ENCODE measurements at regions not wholly inside any gene's neighbourhood (a gene's known extent, or its start where the extent isn't known, plus 50 kb on each side); places are given as distances from the start of the nearest gene placed in this dataset.

DNA sequence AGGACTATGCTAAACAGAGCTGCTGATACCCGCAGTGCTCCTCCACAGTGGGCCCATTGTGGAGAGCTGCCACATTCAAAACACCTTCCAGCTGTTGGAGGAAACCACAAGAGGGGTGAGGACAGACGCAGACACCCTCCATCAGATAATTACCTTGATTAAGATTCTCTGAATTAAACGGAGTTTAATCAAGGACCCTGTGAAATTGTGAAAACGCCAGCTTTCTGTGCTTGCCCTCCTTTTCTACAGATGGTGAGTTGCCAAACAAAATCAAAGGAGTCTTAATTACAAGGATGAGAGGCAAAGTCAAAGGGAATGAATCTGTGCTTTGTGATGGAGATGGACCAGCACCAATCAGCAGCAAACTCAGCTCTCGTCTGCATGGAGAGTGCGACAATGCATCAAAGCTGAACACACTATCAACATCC, 596.1 kb downstream of the ELAVL2 start:
- TF ChIP-seq POLR2AphosphoS5 (IDR thresholded peaks at IDR 0.05; ENCODE audit: insufficient read depth in 1 of 2, low read depth in 1 of 2): no peak
- TF ChIP-seq, protein P1, sequence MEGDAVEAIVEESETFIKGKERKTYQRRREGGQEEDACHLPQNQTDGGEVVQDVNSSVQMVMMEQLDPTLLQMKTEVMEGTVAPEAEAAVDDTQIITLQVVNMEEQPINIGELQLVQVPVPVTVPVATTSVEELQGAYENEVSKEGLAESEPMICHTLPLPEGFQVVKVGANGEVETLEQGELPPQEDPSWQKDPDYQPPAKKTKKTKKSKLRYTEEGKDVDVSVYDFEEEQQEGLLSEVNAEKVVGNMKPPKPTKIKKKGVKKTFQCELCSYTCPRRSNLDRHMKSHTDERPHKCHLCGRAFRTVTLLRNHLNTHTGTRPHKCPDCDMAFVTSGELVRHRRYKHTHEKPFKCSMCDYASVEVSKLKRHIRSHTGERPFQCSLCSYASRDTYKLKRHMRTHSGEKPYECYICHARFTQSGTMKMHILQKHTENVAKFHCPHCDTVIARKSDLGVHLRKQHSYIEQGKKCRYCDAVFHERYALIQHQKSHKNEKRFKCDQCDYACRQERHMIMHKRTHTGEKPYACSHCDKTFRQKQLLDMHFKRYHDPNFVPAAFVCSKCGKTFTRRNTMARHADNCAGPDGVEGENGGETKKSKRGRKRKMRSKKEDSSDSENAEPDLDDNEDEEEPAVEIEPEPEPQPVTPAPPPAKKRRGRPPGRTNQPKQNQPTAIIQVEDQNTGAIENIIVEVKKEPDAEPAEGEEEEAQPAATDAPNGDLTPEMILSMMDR (IDR thresholded peaks at IDR 0.05): no peak

All from vagina (tissue), 2 donors.